COLO668 (cell line): ENCODE measurements at regions not wholly inside any gene's neighbourhood (a gene's known extent, or its start where the extent isn't known, plus 50 kb on each side); places are given as distances from the start of the nearest gene placed in this dataset.

ENCODE experiments used
- DNase-seq: peaks from one replicate; lab custom pipeline; 2025; ENCODE audit not compliant: unreplicated experiment; lab: John Stamatoyannopoulos, UW

DNA sequence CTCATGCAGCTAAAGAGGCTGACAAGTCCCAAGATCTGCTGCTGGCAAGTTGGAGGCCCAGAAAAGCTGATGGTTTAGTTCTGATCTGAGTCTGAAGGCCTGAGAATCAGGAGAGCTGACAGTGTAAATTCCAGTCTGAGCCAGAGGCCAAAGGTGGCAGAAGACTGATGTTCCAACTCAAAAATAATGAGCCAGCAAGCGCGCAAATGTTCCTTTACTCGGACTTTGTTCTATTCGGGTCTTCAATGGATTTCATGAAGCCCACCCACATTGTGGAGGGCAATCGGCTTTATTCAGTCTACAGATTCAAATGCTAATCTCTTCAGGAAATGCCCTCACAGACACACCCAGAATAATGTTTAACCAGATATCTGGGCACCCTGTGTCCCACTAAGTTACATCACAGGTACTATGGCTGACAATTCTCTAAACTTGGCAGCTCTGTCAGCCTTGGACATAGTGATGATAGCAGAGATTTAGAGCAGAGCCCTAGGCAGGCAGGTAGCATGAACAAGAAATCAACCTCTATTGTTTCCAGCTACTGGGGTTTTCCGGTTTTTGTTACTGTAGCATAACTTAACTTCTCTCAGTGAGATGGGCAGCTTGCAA lies 318.5 kb downstream of the HRH4 start:
- DNase-seq, result no peak

DNA sequence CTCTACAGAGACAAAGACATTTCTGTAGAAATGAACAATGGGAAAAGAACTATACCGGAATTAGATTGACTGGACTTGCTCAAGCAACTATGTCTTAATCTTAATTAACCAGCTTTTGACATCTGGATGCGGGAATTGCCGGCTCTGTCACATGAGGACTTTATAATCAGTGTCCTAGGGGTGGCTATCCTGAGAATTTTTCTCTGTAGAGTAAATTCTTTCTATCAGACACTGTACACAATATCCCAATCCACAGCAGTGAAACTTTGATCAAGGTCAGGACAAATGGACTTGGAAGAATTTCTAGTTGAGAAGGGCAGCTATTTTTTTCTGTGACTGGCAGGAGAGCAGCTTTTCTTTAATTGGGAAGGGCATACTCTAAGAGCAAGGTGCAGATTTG lies 322.1 kb downstream of the HRH4 start:
- DNase-seq, result no peak

DNA sequence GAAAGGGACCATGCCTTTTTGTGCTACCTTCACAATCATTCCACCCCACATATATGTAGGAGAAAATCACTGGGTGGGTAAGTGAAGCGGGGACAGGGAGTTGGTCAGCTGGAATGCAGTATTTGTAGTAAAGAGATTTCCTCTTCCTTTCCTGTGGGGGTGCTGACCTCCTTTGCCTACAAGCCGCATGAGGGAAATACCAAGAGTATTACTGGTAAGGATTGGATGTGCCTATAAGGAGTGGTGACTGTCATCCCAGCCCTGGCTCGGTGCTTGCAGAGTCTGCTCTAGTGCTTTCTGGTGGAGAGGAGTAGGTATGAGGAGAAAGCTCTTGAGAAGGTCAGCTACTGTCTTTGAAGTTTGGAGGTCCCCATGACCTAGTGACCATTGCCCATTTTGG lies 324.6 kb downstream of the HRH4 start:
- no peak for DNase-seq

DNA sequence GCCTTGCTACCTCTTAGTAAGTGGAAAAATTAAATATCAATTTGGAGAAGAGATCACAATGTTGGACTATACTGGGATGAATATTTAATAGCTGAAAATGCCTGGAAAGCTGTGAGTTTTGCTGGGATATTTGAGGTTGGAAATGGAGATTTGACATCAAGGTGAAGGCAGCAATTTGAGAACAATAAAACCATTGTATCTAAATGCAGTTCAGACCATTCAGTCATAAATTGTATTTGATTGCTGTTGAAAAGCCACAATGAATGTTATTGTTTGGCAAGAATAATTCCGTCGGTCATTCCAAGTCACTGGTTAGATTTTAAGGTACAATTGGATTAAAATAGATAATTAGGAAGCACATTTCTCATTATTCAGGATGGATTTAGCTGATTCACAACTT lies 325.6 kb downstream of the HRH4 start:
- DNase-seq, result no peak

DNA sequence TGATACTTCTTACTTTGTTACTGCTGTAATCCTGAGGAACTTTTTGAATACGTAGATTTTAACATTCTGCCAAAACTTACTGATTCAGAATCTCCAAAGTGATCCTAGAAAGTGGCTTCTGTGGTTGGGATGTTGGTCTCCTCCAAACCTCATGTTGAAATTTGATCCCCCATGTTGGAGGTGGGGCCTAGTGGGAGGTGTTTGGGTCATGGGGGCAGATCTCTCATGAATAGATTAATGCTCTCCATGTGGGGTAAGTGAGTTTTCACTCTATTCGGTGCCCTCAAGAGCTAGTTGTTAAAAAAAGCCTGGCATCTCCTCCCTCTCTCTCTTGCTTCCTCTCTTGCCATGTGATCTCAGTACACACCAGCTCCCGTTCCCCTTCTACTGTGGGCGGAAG lies 329.9 kb downstream of the HRH4 start:
- no peak for DNase-seq

DNA sequence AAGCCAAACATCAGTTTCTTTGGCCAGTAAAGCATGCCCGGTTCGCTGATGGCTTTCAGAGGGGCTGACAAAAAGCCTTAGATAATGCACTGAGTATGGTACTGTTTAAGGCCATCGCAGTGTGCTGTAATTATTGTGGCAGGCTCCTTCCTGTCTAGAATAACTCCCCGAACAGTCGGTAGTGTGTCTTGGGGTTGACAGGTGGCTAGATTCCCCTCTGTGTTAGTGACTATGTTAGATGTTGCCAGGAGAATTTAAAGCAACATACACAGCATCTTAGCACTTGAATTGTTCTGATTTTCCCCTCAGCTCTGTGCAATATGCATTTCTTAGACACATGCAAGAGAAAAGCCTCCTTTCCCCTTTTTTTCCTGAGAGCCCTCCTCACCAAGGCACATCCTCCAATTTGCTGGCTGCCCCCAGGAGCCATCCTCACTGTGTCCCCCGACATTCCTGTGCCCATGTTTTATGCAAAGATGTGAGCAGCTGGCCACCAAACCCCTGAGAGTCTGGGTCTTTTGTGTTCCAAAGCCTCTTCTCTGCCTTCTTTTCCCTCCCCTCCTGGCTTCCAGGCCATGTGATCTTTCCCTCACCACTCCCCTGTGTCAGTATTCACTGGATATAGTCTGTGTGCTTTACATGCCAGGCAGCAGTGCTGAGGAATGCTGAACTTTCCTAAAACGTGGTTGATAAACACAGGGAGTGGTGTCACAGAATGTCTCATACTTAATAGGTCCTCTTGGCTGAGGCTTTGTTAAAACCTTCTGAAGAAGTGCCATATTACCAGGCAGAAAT lies 331.5 kb downstream of the HRH4 start:
- no peak for DNase-seq

DNA sequence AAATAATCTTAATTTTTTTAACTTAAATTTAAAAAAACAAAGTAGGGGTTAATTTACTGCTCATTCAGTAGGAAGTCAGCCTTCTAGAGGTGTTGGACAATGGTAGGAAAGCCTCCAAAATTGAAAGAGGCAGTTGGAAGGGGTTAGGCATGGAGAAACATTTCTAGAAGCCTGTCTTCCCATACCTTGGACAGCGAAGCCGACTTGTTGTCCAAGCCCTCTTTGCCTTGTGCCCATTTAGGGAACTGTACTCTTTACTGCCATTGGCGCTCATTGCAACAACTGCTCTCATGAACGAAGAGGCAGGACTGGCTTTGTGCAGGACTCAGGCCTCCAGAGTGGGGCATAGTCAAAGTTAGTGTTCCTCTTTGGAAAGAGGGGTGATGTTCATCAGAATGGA lies 333.3 kb downstream of the HRH4 start:
- DNase-seq, result no peak

DNA sequence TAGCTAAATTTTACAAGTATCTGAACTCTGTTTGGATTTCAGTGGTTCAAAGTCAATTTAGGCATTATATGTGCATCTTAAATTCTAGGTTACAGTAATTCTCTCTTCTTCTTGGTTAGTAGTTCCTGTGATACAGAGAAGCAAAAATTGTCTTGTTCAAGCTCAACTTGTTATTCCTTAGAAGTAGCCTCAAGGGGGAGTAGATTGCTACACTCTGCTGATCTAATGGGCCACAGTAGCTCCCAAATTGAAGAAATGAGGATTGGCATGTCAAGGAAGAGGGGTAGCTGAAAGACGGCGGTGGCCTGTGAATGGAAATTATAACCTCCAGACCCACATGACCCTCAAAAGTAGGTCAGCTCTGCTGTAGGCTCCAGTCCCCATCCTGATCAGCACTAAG lies 334.7 kb downstream of the HRH4 start:
- DNase-seq, result no peak

DNA sequence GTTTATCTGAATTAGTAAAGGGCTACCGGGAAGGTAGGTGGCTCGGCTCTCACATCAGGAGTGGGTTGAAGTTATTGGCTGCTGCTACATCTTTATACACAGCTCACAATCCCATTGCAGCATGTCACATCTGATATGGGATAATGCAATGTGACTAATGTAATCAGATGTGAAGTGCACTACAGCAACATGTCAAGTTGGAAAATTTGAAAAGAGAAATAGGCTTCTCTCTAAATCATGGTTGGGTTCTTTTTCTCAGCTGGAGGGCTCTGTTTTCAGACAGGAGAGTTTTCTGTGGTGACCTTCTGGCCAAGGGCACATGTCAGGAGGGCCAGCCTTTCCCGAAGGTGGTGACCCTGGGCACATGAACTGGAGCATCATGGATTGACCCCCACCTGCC lies 337.5 kb downstream of the HRH4 start:
- no peak for DNase-seq

DNA sequence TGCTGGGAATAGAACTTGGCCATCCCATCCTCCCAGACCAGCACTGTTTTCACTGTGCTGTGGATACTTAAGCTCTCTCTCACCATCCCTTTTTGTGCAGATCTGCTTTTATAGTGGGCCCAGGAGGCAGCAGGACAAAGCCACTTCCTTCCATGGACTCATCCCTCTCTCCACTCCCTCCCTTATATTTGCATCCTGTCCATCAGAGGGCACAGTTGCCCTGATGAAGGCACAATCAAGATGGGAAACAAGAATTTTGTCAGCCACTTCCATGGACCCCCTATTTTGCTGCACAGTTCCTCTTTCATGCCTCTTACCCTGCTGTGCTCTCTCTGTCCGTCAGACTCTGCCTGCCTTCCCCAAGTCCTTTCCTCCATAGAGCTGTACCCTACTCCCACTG lies 338.7 kb downstream of the HRH4 start:
- no peak for DNase-seq

DNA sequence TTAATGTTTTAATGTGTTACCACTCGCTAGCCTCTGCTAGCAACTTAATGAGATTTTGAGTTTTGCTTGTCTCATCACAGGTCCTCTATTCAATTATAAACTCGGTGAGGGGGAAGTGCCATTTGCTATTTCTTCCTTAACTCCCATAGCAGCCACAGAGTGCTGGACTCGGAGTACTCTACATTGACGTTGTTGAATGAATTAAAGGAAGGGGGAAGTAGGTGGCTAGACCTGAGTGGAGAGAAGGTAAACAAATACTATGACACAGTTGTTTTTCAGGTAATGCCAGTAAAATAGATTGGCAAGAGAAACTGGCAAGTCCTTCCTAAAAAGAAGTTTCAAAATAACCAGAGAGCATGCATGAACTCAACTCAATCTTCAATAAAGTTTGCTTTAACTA lies 339.3 kb downstream of the HRH4 start:
- DNase-seq, result no peak

DNA sequence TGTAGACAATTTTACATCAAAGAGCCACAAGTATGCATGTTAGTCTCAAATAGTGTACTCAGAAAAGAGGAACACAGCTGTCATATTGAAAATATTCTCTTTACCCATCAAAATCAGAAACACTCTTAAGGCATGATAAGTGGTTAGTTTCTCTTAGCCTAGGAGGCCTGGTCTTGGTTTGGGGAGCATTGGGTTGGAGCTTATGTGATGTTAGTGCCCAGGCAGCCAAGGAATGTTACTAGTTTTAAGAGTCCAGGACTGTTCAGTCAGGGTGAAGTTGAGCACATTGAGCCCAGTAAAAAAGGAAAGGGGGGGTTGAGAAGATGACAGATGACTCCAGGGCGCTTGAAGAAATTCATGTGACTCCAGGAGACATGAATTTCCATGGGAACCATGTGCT lies 340.6 kb downstream of the HRH4 start:
- DNase-seq, result no peak

DNA sequence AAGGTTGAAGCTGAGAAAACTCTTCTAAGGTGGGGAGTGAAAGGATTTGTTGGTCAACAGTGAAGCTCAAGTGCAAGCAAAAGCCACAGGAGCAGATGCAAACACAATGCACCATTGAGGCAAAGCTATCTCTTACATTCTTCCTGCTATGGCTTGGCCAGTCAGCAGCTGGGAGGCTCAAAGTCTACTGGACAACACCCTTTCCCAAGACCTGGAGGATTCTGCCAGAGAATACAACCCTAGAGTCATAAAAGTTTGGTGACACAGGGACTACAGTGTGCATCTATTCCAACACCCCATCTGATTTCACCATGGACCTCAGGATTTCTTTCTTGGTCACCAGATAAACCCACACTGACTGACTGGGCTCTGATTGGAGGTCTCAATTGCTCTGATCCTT lies 342.0 kb downstream of the HRH4 start:
- DNase-seq, result no peak

DNA sequence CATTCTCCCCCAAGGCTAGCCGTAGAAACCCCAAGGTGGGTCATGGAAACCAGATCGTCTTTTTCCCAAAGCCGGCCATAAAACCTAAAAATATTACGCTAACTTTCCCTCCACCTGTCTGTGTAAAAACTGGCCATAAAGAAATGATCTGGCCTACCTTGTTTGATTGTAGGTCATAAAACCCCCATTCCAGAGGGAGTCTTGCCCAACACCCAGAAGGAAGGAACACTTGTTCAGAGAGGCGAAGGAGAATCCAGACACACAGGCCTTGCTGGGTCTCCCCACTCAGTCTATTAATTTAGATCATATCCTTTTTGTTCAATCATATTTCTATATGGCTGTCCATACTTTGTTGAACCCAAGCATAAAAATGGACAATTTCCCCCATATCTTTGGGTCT lies 344.7 kb downstream of the HRH4 start:
- DNase-seq, result no peak

DNA sequence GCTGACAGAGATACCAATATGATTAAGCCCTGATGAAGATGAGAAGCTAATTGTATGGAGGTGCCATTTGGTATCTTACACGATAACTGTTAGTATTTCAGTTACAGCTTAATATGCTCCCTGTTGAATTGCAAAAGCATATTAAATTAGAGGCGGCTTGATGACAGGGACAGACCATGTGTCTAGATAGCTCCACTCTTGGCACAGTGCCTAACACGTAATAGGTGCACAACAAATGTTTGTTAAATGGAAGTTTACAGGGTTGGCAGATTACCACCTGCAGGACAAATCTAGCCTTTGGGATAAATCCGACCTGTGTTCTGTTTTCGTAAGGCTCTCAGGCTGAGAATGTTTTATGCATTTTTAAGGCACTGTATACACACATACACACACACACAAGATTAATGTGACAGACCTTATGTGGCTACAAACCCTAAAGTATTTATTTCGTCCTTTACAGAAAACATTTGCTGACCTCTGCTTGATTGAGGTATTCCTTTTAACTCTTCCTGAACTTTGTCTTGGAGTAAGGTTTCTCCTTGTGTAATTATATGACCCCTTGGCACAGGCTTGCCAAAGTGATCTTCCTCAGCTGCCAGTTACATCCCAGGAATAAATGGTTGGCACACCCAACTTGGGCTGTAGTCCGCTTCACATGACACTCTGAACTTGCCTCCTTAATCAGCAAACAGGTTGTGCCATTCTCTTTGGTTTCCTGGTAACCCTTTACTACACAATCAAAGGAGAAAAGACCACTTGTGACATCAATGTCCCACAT lies 348.9 kb downstream of the HRH4 start:
- no peak for DNase-seq

DNA sequence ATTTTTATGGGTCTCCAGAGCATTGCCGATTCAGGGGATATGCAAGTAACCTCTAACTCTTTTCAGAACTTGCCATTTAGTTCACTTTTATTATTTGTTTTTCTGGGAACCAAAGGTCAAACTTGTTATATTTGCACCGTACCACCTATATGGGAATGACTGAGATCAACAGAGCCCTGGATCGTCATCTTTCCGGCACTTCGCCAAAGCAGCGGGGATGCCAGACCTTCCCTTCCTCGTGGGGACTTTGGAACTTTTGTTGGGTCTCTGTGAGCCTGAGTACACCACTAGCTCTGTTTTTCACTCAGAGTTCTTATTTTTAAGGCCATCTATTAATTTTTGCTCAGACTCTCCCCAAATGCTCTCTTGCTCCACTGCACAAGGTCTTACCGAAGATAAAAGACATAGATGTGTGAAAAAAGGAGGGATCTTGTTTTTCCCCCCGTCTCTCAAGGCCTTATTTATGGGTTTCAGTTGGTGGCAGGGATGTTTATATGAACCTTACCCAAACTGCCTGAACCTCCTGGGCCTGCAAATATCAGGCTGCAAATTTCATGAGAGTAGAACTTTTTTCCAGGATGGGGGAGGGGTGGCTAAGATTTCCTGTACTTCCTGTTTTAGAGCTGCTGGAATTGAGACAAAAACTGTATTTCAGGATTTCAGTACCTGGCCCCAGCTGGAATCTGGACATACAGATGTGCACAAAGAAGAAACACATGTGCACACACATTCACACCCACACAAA lies 350.3 kb downstream of the HRH4 start:
- DNase-seq, result no peak

DNA sequence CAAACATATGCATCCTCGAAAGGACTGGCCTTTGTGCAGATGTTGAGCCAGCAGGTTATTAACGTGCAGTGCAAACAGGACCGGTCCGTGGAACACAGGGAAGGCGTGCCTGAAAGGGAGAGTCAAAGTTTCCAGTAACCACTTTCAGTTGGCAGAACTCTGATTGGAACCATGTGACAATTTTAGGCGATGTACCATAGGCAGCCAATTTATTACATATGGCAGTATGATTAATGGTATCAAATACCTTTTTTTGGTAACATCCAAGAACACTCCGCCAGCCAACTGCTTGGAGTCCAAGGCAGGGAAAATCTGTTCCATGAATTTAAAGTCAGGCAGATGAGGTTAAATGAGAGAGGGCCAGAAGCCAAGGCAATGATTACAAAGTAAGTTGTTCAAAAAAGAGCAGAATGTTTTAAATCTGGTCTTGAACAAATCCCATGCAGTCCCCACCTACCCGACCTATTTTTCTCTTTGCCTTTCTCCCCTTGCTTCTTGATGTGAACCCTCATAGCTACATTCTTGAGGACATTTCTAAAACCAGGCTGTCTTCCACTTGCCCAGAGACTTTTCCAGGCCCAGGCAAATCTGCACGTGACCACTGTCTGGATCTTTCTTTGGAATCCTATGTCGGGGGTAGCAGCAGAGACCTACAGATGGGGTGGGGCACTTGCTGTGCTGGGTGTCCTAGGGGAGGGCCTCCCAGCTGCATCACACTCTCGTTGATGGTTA lies 351.7 kb downstream of the HRH4 start:
- no peak for DNase-seq

DNA sequence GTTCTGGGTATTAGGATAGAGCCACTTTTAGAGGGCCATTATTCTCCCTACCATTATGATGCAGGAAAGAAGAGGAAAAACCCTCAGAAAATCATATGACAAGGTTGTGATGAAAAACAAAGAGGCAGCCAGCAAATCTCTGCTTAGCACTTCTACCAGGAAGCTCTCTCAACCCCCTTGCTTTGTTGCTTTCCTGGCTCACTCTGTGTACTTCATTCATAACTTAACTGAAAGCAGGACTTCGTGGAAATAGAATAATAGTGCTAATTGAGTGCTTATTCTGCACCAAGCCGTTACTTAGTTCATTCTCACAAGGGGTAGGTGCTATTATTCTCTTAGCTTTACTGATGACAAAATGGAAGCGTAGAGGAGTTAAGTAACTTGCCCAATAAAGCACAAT lies 354.1 kb downstream of the HRH4 start:
- no peak for DNase-seq

DNA sequence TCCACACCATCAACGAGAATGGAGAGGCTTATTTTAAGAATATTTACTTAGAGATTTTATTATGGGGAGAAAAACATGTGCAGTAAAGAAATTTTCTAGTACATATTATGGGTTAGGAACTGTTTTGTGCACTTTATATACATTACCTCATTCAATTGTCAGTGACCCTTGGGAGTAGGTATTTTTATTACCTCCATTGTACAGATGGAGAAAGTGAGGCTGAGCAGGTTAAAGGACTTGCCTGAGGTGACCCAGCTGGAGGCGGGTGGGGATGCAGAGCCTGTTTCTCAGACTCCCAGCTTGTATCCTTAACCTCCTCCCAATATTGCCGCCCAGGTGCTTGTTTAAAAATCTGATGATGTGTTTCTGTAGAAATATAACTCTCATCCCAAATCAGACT lies 356.7 kb downstream of the HRH4 start:
- no peak for DNase-seq

DNA sequence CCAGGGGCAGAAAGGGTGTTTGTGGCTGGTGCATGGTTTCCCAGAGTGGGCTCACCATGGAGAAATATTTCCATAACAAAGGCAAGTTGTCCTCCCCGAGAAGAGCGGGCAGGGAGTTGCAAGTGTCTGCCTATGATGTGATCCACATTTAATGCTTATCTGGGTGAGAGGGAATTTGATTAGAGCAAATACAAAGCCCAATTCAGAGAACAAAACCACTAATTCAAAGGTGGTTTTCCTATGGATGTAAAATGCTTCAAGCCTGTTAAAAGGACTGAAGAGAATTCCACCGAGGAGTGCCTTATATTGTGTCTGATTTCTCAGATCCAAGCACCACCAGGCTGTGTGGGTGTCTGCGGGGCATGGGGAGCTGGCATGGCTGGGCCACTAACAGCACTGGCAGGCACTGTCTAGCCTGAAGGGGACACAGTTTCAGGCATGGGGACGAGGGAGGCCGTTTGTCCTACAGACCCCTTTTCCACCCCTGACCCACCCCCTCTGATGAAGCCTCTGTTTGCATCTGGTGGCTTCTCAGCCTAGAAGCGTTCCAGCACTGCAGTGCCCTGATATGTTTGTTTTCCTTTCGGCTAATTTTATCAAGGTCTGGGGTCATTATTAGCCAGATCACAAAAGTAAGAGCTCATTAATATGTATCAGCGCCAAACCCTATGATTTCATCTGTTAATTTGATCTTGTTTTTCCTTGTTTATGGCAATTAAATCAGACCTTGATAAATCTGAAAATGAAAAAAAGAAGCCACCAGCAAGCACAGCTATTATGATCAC lies 357.3 kb downstream of the HRH4 start:
- DNase-seq, result no peak
